Stomach (tissue), 4 donors: ENCODE measurements at regions not wholly inside any gene's neighbourhood (a gene's known extent, or its start where the extent isn't known, plus 50 kb on each side); places are given as distances from the start of the nearest gene placed in this dataset.

Experiments
- EP300 ChIP-seq: sonication (generic); formaldehyde crosslinking; IDR thresholded peaks from one replicate; pipeline ENCODE4 v1.6.1; 2017; ENCODE audit warnings: antibody characterized with exemption
- POLR2A ChIP-seq, 4 donors: fragments of 450-650 bp; IDR thresholded peaks; one replicate each; pipeline ENCODE4 v1.6.1; 2016; ENCODE audit warnings: antibody characterized with exemption in 4 of 4, control low read depth in 2 of 4, mild to moderate bottlenecking in 1 of 4, moderate library complexity in 1 of 4

DNA sequence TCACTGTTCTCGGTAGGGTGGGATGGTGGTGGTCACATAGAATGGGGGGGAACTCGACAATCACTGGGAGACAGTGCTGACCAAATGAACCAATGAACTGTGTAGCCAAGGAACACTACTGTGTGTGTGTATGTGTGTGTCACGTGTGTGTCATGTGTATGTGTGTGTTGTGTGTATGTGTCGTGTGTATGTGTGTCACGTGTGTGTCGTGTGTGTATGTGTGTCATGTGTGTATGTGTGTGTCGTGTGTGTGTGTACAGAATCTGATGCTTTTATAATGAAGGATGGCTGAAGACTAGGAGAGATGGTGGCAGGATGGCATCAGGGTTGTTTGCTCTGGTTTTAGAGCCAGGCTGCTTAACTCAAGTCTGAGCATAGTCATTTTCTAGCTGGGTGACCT, 99.1 kb upstream of the DUSP22 start:
- no peak for TF ChIP-seq POLR2A (IDR thresholded peaks at IDR 0.05)
- no peak for TF ChIP-seq EP300
